ENCODE measurements at regions not wholly inside any gene's neighbourhood (a gene's known extent, or its start where the extent isn't known, plus 50 kb on each side); places are given as distances from the start of the nearest gene placed in this dataset.
"Not testable (repeated sequence)": the region's sequence is repeated elsewhere in the genome, so short reads cannot be mapped to it uniquely, and the experiment has no call there.

DNA sequence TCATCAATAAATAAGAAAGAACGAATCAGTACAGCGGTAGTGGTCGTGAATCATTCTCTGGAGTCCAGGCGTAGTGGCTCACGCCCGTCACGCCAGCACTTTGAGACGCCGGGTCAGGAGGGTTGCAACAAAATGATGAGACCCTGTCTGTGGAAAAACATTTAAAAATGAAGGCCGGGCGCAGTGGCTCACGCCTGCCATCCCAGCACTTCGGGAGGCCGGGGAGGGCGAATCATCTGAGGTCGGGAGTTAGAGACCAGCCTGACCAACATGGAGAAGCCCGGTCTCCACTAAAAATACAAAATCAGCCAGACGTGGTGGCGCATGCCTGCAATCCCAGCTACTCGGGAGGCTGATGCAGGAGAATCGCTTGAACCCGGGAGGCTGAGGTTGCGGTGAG, 111.8 kb upstream of the ANKRD30BL start:
- not testable (repeated sequence) for DNase-seq

- DNase-seq: no peak
Measured at GRCh38 chr2:132274000-132274399, 112.2 kb upstream of the ANKRD30BL start.

- DNase-seq: no peak
Measured at GRCh38 chr2:132275396-132275795, 113.6 kb upstream of the ANKRD30BL start.

GRCh38 chr2:132276571-132276981, 114.8 kb upstream of the ANKRD30BL start:
- DNase-seq: no peak

GRCh38 chr2:132278267-132278666, 116.5 kb upstream of the ANKRD30BL start:
- DNase-seq: no peak

DNA sequence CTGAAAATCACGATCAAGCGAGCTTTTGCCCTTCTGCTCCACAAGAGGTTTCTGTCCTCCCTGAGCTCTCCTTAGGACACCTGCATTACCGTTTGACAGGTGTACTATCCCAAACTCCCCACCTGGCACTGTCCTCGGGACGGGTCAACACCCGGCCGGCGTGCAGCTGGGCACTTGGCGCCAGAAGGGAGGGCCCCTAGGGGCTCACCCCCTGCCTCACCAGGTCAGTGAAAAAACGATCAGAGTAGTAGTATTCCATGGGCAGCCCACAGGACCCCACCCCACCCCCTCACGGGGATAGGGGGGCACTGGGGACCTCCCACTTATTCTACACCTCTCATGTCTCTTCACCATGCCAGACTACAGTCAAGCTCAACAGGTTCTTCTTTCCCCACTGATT, 117.6 kb upstream of the ANKRD30BL start:
- no peak for DNase-seq

GRCh38 chr2:132279930-132280615, 118.3 kb upstream of the ANKRD30BL start:
- DNase-seq: no peak

DNA sequence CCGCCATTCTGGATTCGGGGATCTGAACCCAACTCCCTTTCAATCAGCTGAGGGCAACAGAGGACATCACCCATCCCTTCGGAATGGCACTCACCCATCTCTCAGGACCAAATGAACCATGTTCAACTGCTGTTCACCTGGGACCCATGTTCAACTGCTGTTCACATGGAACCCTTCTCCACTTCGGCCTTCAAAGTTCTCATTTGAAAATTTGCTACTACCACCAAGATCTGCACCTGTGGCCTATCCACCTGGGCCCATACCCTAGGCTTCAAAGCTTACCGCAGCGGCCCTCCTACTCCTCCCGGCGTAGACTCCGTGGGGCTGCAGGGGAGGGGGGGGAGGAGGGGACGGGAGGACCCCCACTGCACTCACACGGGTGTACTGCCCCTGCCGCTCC, 119.2 kb upstream of the ANKRD30BL start:
- no peak for DNase-seq

- DNase-seq: not testable (repeated sequence)
Measured at GRCh38 chr2:132282104-132282503, 120.4 kb upstream of the ANKRD30BL start.

DNA sequence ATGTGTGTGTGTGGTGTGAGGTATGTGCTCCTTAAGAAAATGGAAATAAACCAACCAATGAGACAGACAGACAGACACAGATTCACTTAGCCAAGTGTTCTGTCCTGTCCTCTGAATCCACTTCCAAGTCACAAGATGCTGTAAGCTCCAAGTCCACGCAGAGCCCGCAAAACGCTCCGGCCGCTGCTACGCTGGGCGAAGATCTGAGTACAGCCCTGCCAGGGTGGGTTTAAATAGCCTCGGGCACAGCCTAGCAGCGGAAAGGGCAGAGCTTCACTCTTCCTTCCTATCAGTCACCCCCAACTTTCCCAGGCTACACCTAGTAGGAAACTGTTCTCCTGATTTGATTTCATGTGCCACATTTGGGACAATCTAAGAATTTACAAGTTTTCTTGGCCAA, 121.2 kb upstream of the ANKRD30BL start:
- no peak for DNase-seq

GRCh38 chr2:132286289-132286911, 124.6 kb upstream of the ANKRD30BL start:
- DNase-seq: not testable (repeated sequence)

DNA sequence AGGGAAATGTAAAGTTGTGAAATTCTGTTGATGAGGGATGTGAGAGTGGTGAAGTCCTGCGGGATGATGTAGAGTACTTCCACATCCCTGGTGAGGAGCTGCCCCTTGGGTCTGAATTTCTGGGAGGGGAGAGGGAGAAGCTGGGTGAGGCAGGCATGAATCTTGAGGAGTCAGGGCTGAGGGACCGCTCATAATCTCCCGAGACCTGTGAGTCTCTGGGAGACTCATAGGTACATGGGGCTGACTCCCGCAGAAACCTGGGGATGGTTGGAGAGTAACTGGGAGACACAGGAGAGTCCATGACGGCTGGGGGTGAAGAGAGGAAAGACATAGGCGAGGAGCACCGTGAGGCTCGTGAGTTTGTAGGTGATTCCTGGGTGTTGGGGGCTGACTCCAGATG, 126.2 kb upstream of the ANKRD30BL start:
- not testable (repeated sequence) for DNase-seq

- DNase-seq: not testable (repeated sequence)
Measured at GRCh38 chr2:132289138-132289537, 127.4 kb upstream of the ANKRD30BL start.

DNA sequence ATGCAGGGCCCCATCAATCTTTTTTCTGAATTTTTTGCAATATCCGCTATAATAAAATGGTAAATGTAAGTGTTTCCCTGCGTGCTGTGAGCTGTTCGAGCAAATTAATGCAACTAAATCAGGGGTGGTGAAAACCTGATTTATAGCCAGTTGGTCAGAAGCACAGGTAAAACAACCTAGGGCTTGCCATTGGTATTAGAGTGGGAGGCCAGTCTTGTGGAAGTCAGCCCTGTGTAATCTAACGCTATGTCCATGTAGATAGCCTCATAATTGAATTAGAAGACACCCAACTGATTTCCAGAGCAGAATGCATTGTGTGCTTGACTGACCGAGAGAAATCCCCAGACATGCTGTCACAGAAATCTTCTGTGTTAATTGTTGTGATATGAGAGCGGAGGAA, 126.8 kb upstream of the GPR39 start:
- not testable (repeated sequence) for DNase-seq

- not testable (repeated sequence) for DNase-seq
Measured at GRCh38 chr2:132300592-132301378, 115.8 kb upstream of the GPR39 start.

DNA sequence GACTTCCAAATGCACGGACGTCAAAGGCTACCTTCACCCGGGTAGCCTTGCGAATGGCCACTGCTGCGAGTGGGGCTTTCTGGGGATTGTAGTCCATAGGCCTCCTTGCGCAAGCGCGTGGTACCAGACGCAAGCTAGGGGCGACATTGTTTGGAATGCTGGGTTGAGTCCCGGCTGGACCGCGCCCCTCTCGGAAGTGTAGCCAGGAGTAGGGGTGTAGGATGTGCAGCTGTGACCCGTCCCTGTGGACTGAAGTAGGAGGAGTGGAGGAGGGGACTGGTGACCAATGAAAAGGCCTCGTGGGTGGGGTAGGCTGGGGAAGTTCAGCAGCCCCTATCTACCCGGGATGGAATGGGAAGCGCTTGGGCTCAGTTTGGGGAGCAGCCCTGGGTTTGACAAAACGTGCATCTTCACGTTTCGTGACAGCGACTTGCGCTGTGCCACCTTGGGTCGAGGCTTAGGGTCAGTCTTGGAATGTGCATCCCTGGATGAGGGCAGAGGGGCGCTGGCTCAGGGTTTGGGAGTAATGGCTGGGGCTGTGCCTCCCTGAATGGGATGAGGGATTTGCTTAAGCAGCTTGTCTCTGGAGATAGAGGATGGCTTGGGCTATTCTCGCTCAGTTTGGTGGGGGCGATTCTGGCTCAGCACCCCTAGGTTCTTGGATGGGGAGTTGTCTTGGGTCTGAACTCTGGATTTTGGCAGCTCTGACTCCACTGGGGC, 111.8 kb upstream of the GPR39 start:
- not testable (repeated sequence) for DNase-seq

GRCh38 chr2:132307613-132308198, 108.9 kb upstream of the GPR39 start:
- not testable (repeated sequence) for DNase-seq

DNA sequence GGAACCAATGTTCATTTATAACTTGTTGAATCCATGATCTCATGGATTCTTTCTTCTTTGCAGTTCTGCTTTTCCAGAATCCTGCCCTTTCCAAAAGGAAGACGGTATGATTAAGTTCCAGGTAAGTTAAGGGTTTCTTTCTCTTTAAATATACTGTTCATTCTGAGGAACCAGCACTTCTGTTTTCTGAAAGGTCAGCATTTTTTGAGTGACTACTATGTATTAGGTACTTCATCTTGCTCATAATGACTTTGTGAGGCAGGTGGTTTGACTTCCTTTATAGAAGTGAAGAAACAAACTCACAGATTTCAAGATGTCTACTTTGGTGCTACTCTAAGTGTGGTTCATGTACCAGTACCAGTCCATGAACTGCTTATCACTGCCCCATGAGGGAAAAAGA, 107.4 kb upstream of the GPR39 start:
- DNase-seq: not testable (repeated sequence)

DNA sequence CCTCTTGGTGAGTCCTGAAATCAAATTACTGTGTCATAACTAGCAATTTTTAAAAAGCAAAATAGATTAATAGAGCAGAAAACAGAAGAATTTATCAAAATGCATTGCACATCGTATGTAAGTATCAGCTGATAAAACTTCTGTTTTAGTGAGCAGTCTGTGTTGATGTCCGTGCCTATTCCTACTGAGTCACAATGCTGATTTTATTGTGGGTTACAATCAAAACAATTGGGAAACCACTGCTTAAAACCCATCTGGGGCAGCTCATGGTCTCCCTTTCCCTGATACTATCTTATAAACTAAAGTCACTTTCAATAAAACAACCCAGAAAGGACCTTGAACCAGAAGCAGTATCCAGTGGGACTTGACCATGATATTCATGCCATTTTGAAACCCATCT, 101.1 kb upstream of the GPR39 start:
- not testable (repeated sequence) for DNase-seq

- not testable (repeated sequence) for DNase-seq
Measured at GRCh38 chr2:132317026-132317680, 99.5 kb upstream of the GPR39 start.

DNA sequence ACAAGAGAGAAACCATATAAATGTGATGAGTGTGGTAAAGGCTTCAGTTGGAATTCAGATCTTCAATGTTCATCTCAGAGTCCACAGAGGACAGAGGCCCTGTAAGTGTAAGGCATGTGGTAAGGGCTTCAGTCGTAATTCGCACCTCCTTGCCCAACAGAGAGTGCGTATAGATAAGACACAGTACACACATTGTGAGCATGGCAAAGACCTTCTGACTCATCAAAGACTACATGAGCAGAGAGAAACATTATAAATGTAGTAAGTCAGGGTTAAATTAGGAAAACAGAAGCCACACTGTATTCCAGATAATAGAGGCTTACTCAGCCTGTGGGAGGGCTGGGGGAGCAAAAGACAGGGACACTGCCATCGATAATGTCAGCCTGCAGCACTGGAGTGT, 98.1 kb upstream of the GPR39 start:
- not testable (repeated sequence) for DNase-seq

DNA sequence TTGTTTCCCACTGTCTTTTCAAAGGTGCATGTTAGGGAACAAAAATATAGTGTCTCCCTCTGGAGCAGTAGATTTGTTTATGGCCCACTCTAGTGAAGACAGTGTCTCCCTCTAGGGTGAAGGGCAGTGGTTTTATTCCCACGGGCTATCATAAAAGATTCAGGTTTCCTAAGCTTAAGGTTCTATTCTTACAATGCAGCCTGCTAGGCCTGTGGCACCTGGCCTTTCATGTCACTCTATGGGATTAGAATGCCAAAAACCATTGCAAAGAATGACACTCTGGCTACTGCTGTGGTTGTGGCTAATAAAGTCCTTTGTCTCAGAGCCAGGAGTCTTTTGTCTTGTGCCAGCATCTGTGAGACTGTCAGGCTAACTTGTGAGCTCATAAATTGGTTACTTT, 92.6 kb upstream of the GPR39 start:
- DNase-seq: not testable (repeated sequence)

Data from CD4-positive, alpha-beta T cell treated with Interleukin-15 for 1 hour (primary cell).